ENCODE measurements at regions not wholly inside any gene's neighbourhood (a gene's known extent, or its start where the extent isn't known, plus 50 kb on each side); places are given as distances from the start of the nearest gene placed in this dataset.

GRCh38 chr5:2879701-2880100 lies 128.2 kb upstream of the IRX2 start:
- TF ChIP-seq ELF4 (IDR thresholded peaks at IDR 0.05) (no peak), FOXA1 (IDR thresholded peaks at IDR 0.05) (no peak), SP1 (IDR thresholded peaks at IDR 0.05) (no peak), TARDBP (IDR thresholded peaks at IDR 0.05) (no peak), L3MBTL2 (conservative IDR thresholded peaks at IDR 0.05) (no peak), FOXM1 (IDR thresholded peaks at IDR 0.05; ENCODE audit: borderline replicate concordance) (no peak), PKNOX1 (IDR thresholded peaks at IDR 0.05) (no peak), ARNT (IDR thresholded peaks at IDR 0.05) (no peak), HDGF (IDR thresholded peaks at IDR 0.05; ENCODE audit: borderline replicate concordance) (no peak), SUZ12 (IDR thresholded peaks at IDR 0.05) (no peak), LEF1 (IDR thresholded peaks at IDR 0.05; ENCODE audit: borderline replicate concordance) (no peak), CTBP1 (IDR thresholded peaks at IDR 0.05; ENCODE audit: borderline replicate concordance) (no peak), FOXK2 (IDR thresholded peaks at IDR 0.05) (no peak), BHLHE40 (IDR thresholded peaks at IDR 0.05; ENCODE audit: borderline replicate concordance) (no peak), ZNF384 (IDR thresholded peaks at IDR 0.05) (no peak), NFRKB (IDR thresholded peaks at IDR 0.05) (no peak)
- POLR2A ChIA-PET: no interaction called here
- CTCF ChIA-PET: no interaction called here
- DNase-seq (ENCODE audit: extremely low spot score): no peak

DNA sequence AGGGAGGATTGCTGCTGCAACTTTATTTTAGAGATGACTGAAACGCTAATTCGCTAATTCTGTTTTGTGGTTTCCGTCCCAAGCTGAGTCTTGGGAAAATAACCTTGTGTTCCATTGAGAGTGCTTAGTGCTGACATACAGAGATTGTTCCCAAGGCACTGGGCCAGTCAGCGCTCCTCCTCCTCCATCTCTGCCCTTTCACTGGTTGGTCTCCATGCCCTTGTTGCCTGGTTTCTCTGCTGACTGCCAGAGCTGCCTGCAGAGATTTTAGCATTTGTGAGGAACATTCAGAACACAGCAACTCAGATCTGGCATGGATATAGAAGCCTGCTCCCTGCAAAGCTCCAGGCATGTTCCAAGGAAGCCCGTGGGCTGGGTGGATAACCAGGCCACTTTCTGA lies 126.0 kb upstream of the IRX2 start:
- TF ChIP-seq ZNF384 (IDR thresholded peaks at IDR 0.05) (no peak), TARDBP (IDR thresholded peaks at IDR 0.05) (no peak), NFRKB (IDR thresholded peaks at IDR 0.05) (no peak), LEF1 (IDR thresholded peaks at IDR 0.05; ENCODE audit: borderline replicate concordance) (no peak), FOXK2 (IDR thresholded peaks at IDR 0.05) (no peak), SUZ12 (IDR thresholded peaks at IDR 0.05) (no peak), L3MBTL2 (conservative IDR thresholded peaks at IDR 0.05) (no peak), CTBP1 (IDR thresholded peaks at IDR 0.05; ENCODE audit: borderline replicate concordance) (no peak), SP1 (IDR thresholded peaks at IDR 0.05) (no peak), ARNT (IDR thresholded peaks at IDR 0.05) (no peak)
- DNase-seq (ENCODE audit: extremely low spot score): no peak
- ChIA-PET POLR2A (no interaction called here), CTCF (no interaction called here)

GRCh38 chr5:2876183-2876582 lies 124.7 kb upstream of the IRX2 start:
- no peak for DNase-seq (ENCODE audit: extremely low spot score)
- CTCF ChIA-PET: no interaction called here
- POLR2A ChIA-PET: no interaction called here
- no peak for TF ChIP-seq FOXA1 (IDR thresholded peaks at IDR 0.05)
- TF ChIP-seq NFRKB (IDR thresholded peaks at IDR 0.05): no peak

DNA sequence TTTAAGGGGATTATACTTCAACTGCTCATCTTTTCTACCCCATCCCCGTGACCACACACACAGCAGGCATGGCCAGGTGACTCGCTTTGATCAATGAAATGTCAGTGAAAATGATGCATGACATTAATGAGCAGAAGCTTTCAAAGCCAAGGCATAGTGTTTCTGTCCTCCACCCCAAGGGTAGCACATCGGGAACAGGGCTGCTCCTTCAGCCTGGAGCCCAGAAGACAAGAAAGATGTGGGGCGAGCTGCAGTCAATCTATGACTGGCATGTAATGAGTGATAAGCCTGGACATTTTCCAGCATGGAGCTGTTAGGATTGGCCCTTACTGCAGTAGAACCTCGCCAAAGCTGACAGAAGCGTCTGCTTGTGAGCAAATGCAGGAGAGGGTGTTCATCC lies 122.6 kb upstream of the IRX2 start:
- DNase-seq (ENCODE audit: extremely low spot score): no peak
- ChIA-PET CTCF (no interaction called here), POLR2A (no interaction called here)
- TF ChIP-seq CTBP1 (IDR thresholded peaks at IDR 0.05; ENCODE audit: borderline replicate concordance): no peak
- TF ChIP-seq TARDBP (IDR thresholded peaks at IDR 0.05): no peak
- no peak for TF ChIP-seq FOXA1 (IDR thresholded peaks at IDR 0.05)
- TF ChIP-seq L3MBTL2 (conservative IDR thresholded peaks at IDR 0.05): no peak
- no peak for TF ChIP-seq FOXM1 (IDR thresholded peaks at IDR 0.05; ENCODE audit: borderline replicate concordance)
- no peak for TF ChIP-seq SP1 (IDR thresholded peaks at IDR 0.05)
- TF ChIP-seq ELF4 (IDR thresholded peaks at IDR 0.05): no peak
- no peak for TF ChIP-seq ZNF384 (IDR thresholded peaks at IDR 0.05)
- no peak for TF ChIP-seq BHLHE40 (IDR thresholded peaks at IDR 0.05; ENCODE audit: borderline replicate concordance)
- TF ChIP-seq LEF1 (IDR thresholded peaks at IDR 0.05; ENCODE audit: borderline replicate concordance): no peak
- no peak for TF ChIP-seq FOXK2 (IDR thresholded peaks at IDR 0.05)
- TF ChIP-seq NFRKB (IDR thresholded peaks at IDR 0.05): no peak

- POLR2A ChIA-PET: no interaction called here
- CTCF ChIA-PET: no interaction called here
- TF ChIP-seq BHLHE40 (IDR thresholded peaks at IDR 0.05; ENCODE audit: borderline replicate concordance): no peak
- no peak for TF ChIP-seq SUZ12 (IDR thresholded peaks at IDR 0.05)
- no peak for TF ChIP-seq ARNT (IDR thresholded peaks at IDR 0.05)
- no peak for TF ChIP-seq PKNOX1 (IDR thresholded peaks at IDR 0.05)
- TF ChIP-seq ZNF384 (IDR thresholded peaks at IDR 0.05): no peak
- no peak for TF ChIP-seq FOXM1 (IDR thresholded peaks at IDR 0.05; ENCODE audit: borderline replicate concordance)
- TF ChIP-seq HDGF (IDR thresholded peaks at IDR 0.05; ENCODE audit: borderline replicate concordance): no peak
- DNase-seq (ENCODE audit: extremely low spot score): no peak
Observed at GRCh38 chr5:2872676-2873075, 121.2 kb upstream of the IRX2 start.

- CTCF ChIA-PET: no interaction called here
- no peak for TF ChIP-seq FOXM1 (IDR thresholded peaks at IDR 0.05; ENCODE audit: borderline replicate concordance)
- no peak for TF ChIP-seq SP1 (IDR thresholded peaks at IDR 0.05)
- TF ChIP-seq CTBP1 (IDR thresholded peaks at IDR 0.05; ENCODE audit: borderline replicate concordance): no peak
- no peak for TF ChIP-seq HDGF (IDR thresholded peaks at IDR 0.05; ENCODE audit: borderline replicate concordance)
- no peak for TF ChIP-seq ELF4 (IDR thresholded peaks at IDR 0.05)
- no peak for TF ChIP-seq LEF1 (IDR thresholded peaks at IDR 0.05; ENCODE audit: borderline replicate concordance)
- no peak for TF ChIP-seq BHLHE40 (IDR thresholded peaks at IDR 0.05; ENCODE audit: borderline replicate concordance)
- POLR2A ChIA-PET: no interaction called here
- no peak for DNase-seq (ENCODE audit: extremely low spot score)
Observed at GRCh38 chr5:2871282-2871681, 119.8 kb upstream of the IRX2 start.

DNA sequence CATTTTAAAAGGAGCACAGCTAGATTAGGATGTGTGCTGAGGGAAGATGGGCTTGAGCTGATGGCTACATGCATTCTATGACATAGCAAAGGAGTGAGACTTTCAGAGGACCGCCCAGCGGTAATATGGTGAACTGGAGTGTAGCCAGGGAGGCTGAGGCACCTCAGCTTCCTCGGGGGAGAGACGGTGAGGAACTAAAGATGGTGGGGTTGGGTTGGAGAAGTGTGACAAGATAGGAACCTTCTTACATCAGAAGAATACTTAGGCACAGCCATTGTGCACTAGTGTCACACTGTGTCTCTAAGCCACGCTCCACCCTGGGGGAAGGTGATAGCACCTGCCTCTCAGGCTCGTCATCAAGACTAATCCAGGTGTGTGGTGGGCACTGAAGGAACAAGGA lies 118.0 kb upstream of the IRX2 start:
- no peak for DNase-seq (ENCODE audit: extremely low spot score)
- TF ChIP-seq BHLHE40 (IDR thresholded peaks at IDR 0.05; ENCODE audit: borderline replicate concordance): no peak
- TF ChIP-seq SUZ12 (IDR thresholded peaks at IDR 0.05): no peak
- TF ChIP-seq L3MBTL2 (conservative IDR thresholded peaks at IDR 0.05): no peak
- TF ChIP-seq FOXM1 (IDR thresholded peaks at IDR 0.05; ENCODE audit: borderline replicate concordance): no peak
- TF ChIP-seq FOXK2 (IDR thresholded peaks at IDR 0.05): no peak
- no peak for TF ChIP-seq PKNOX1 (IDR thresholded peaks at IDR 0.05)
- no peak for TF ChIP-seq NFRKB (IDR thresholded peaks at IDR 0.05)
- TF ChIP-seq FOXA1 (IDR thresholded peaks at IDR 0.05): no peak
- TF ChIP-seq ARNT (IDR thresholded peaks at IDR 0.05): no peak
- ChIA-PET CTCF (no interaction called here), POLR2A (no interaction called here)

All from HEK293T (cell line).